GM12878 (cell line): ENCODE measurements at regions not wholly inside any gene's neighbourhood (a gene's known extent, or its start where the extent isn't known, plus 50 kb on each side); places are given as distances from the start of the nearest gene placed in this dataset.

ENCODE experiments used
- ATAC-seq: fragments of 200-7000 bp; cut with Tn5 transposase; 3 replicates; pipeline ENCODE4 v1.9.1; 2020; ENCODE audit warnings: mild to moderate bottlenecking, moderate library complexity
- BruUV-seq: library from RNA; stranded (reverse); fragments of 400-500 nt; replicated peaks from 2 replicates; lab custom pipeline; 2021; lab: Mats Ljungman, UMichigan
- CTCF ChIA-PET: fragments of 300-600 bp; sonication (Branson Sonifier 250); formaldehyde crosslinking; extraction: SDS; loops from one replicate; lab custom pipeline; 2021; ENCODE audit warnings: inconsistent platforms; lab: Yijun Ruan, JAX
- POLR2A ChIA-PET: fragments of 350-600 bp; formaldehyde crosslinking; extraction: SDS; loops from one replicate; lab custom pipeline; 2021; ENCODE audit warnings: inconsistent platforms; lab: Charles Lee
- RAD21 ChIA-PET: fragments of 300-600 bp; sonication (Branson Sonifier 250); formaldehyde crosslinking; loops from one replicate; lab custom pipeline; 2023; ENCODE audit warnings: antibody characterized with exemption; ENCODE audit not compliant: unreplicated experiment; lab: Charles Lee
- SMC1A ChIA-PET: fragments of 300-600 bp; sonication (Branson Sonifier 250); formaldehyde crosslinking; loops from one replicate; lab custom pipeline; 2023; ENCODE audit not compliant: unreplicated experiment, uncharacterized antibody; lab: Charles Lee
- DNase-seq: peaks from one replicate; pipeline ENCODE4 v3.0.0-alpha.2; 2011; ENCODE audit warnings: low read depth, low spot score
- FAIRE-seq: peaks from 3 replicates; lab custom pipeline; 2011; peaks lifted over from hg19 to GRCh38; lab: Jason Lieb, UNC
- H2AFZ ChIP-seq: 2 replicates; pipeline ENCODE4 v1.6.0; 2011; ENCODE audit warnings: low read depth, low read length, control low read depth; ENCODE audit not compliant: control insufficient read depth
- H3K27ac ChIP-seq: 2 replicates; pipeline ENCODE4 v1.5.1; 2011; ENCODE audit warnings: control low read depth; ENCODE audit not compliant: control insufficient read depth, insufficient read depth
- H3K27me3 ChIP-seq, 2 experiments: replicated peaks in 1 of 2; 2 replicates each; pipeline versions ENCODE4 v1.6.0 to v1.6.1; 2011; ENCODE audit warnings: low read length in 1 of 2; ENCODE audit not compliant: control insufficient read depth in 2 of 2, insufficient read depth in 2 of 2
- H3K36me3 ChIP-seq, 2 experiments: 2 replicates each; pipeline ENCODE4 v1.5.1; 2011; ENCODE audit warnings: low read length in 1 of 2; ENCODE audit not compliant: control insufficient read depth in 2 of 2, insufficient read depth in 2 of 2
- H3K4me1 ChIP-seq: 2 replicates; pipeline ENCODE4 v1.6.1; 2011; ENCODE audit warnings: mild to moderate bottlenecking, low read length, moderate library complexity, mixed read lengths; ENCODE audit not compliant: control insufficient read depth, insufficient read depth
- H3K4me2 ChIP-seq: 2 replicates; pipeline ENCODE4 v1.6.0; 2011; ENCODE audit warnings: control low read depth; ENCODE audit not compliant: control insufficient read depth, insufficient read depth
- H3K4me3 ChIP-seq: fragments of 200-600 bp; sonication (generic); 2 replicates; pipeline ENCODE4 v1.5.1; 2016
- H3K79me2 ChIP-seq: 2 replicates; pipeline ENCODE4 v1.6.0; 2011; ENCODE audit warnings: low read length; ENCODE audit not compliant: control insufficient read depth, insufficient read depth
- H3K9ac ChIP-seq: 2 replicates; pipeline ENCODE4 v1.8.0; 2011; ENCODE audit warnings: low read length, control low read depth, mixed read lengths; ENCODE audit not compliant: control insufficient read depth, insufficient read depth
- H3K9me3 ChIP-seq: replicated peaks from 3 replicates; pipeline ENCODE4 v1.5.1; 2011; ENCODE audit warnings: mild to moderate bottlenecking, low read length; ENCODE audit not compliant: control insufficient read depth, insufficient read depth
- H4K20me1 ChIP-seq: 2 replicates; pipeline ENCODE4 v1.6.0; 2011; ENCODE audit not compliant: control insufficient read depth, insufficient read depth
- ASH2L ChIP-seq: fragments of 300-600, 200-600 bp; sonication (generic); IDR thresholded peaks from 2 replicates; pipeline ENCODE4 v1.6.1; 2017; ENCODE audit warnings: low read depth, mild to moderate bottlenecking, borderline replicate concordance
- BACH1 ChIP-seq: fragments of 450-650 bp; IDR thresholded peaks from 2 replicates; pipeline ENCODE4 v1.6.1; 2017; ENCODE audit warnings: mild to moderate bottlenecking, borderline replicate concordance
- BMI1 ChIP-seq: fragments of 450-650 bp; IDR thresholded peaks from 2 replicates; pipeline ENCODE4 v1.6.1; 2016; ENCODE audit warnings: mild to moderate bottlenecking, moderate library complexity, borderline replicate concordance
- CBFB ChIP-seq: IDR thresholded peaks from 2 replicates; pipeline ENCODE4 v1.6.1; 2016; ENCODE audit warnings: antibody characterized with exemption, low read depth
- EGR1 ChIP-seq, 2 experiments: IDR thresholded peaks; 1 replicate in 1 of 2; 2 replicates in 1 of 2; pipeline ENCODE4 v1.6.1; 2011 to 2012; ENCODE audit warnings: low read depth in 2 of 2, low read length in 2 of 2, borderline replicate concordance in 1 of 2, mild to moderate bottlenecking in 1 of 2, moderate library complexity in 1 of 2
- FOS ChIP-seq: IDR thresholded peaks from 3 replicates; pipeline ENCODE4 v1.6.1; 2011; ENCODE audit warnings: borderline replicate concordance; ENCODE audit not compliant: insufficient read length; ENCODE audit errors: extremely low read depth
- HDGF ChIP-seq: fragments of 450-650 bp; IDR thresholded peaks from 2 replicates; pipeline ENCODE4 v1.6.1; 2016; ENCODE audit warnings: antibody characterized with exemption
- IKZF1 ChIP-seq: fragments of 450-650 bp; conservative IDR thresholded peaks from 2 replicates; pipeline ENCODE4 v1.6.1; 2017; ENCODE audit warnings: antibody characterized with exemption, mild to moderate bottlenecking
- MXI1 ChIP-seq: fragments of 150-350 bp; IDR thresholded peaks from 2 replicates; pipeline ENCODE4 v1.6.1; 2011; ENCODE audit warnings: low read depth, mild to moderate bottlenecking, inconsistent platforms, low read length, improper control_type of control experiment
- NR2F1 ChIP-seq: fragments of 450-650 bp; conservative IDR thresholded peaks from 2 replicates; pipeline ENCODE4 v1.6.1; 2017; ENCODE audit warnings: mild to moderate bottlenecking
- RAD51 ChIP-seq: fragments of 450-650 bp; IDR thresholded peaks from 2 replicates; pipeline ENCODE4 v1.6.1; 2016; ENCODE audit warnings: moderate library complexity, mild to moderate bottlenecking, inconsistent platforms
- RELA ChIP-seq: fragments of 450-650 bp; IDR thresholded peaks from 2 replicates; pipeline ENCODE4 v1.8.0; 2014; ENCODE audit warnings: borderline replicate concordance; ENCODE audit not compliant: partially characterized antibody
- SUPT20H ChIP-seq: IDR thresholded peaks from 2 replicates; pipeline ENCODE4 v1.6.1; 2011; ENCODE audit warnings: low read depth, mild to moderate bottlenecking, low read length, moderate library complexity, borderline replicate concordance; ENCODE audit not compliant: control insufficient read depth
- TARDBP ChIP-seq: IDR thresholded peaks from 2 replicates; pipeline ENCODE4 v1.6.1; 2016; ENCODE audit warnings: borderline replicate concordance
- WRNIP1 ChIP-seq: IDR thresholded peaks from 2 replicates; pipeline ENCODE4 v1.6.1; 2011; ENCODE audit warnings: low read depth, low read length, improper control_type of control experiment, borderline replicate concordance
- ZNF207 ChIP-seq: fragments of 450-650 bp; IDR thresholded peaks from 2 replicates; pipeline ENCODE4 v1.6.1; 2014; ENCODE audit warnings: antibody characterized with exemption, mild to moderate bottlenecking, borderline replicate concordance
- WGBS: methylation state at CpG from one replicate; pipeline ENCODE4 v1.1.6; 2016; ENCODE audit warnings: low lambda C conversion rate; ENCODE audit not compliant: insufficient replicate concordance, insufficient coverage; ENCODE audit errors: missing lambda C conversion rate; 5-methylcytosine and 5-hydroxymethylcytosine counted together
- in situ Hi-C: fragments of 300-500 bp; cut with MboI; formaldehyde crosslinking; loops from 9 replicates; pipeline ENCODE4 v1.14.3; 2018; ENCODE audit warnings: mixed read lengths
- intact Hi-C: fragments of 100-400 bp; cut with micrococcal nuclease; formaldehyde crosslinking; loops from one replicate; pipeline ENCODE4 v1.14.2; 2022; ENCODE audit not compliant: unreplicated experiment
- TF ChIP-seq, protein P1 (sequence below): IDR thresholded peaks from 2 replicates; pipeline ENCODE4 v1.6.1; 2012; ENCODE audit warnings: low read depth, low read length, improper control_type of control experiment
- TF ChIP-seq, protein P2 (sequence below): fragments of 450-650 bp; conservative IDR thresholded peaks from 2 replicates; pipeline ENCODE4 v1.6.1; 2017; ENCODE audit warnings: mild to moderate bottlenecking, moderate library complexity

GRCh38 chr5:101611039-101611438, 685.0 kb downstream of the SLCO4C1 start:
- 26% methylated on average over 6 of the region's 6 CpGs for WGBS

GRCh38 chr5:101608322-101608721, 687.8 kb downstream of the SLCO4C1 start:
- ChIA-PET SMC1A (no interaction called here), RAD21 (no interaction called here), CTCF (no interaction called here), POLR2A (no interaction called here)
- Histone ChIP-seq H3K9me3 (no peaks in the 10 kb centered on the region), H4K20me1 (no peaks in the 10 kb centered on the region), H3K79me2 (no peaks in the 10 kb centered on the region), H3K36me3 (no peaks in the 10 kb centered on the region), H3K4me2 (no peak overlapping the region), H3K27ac (no peak overlapping the region), H2AFZ (no peak overlapping the region), H3K27me3 (no peaks in the 10 kb centered on the region), H3K4me1 (no peaks in the 10 kb centered on the region), H3K9ac (no peak overlapping the region), H3K4me3 (no peak overlapping the region)
- no peak for ATAC-seq
- in situ Hi-C loops (no loop called here), intact Hi-C loops (no loop called here)
- no TSS peak for BruUV-seq
- WGBS = 0% methylated on average over 1 of the region's 1 CpG
- no peak for FAIRE-seq
- no peak for DNase-seq
- TF ChIP-seq RAD51 (no peak), BMI1 (no peak), CBFB (no peak), RELA (no peak), IKZF1 (no peak), FOS (no peak), HDGF (no peak), NR2F1 (no peak)
- TF ChIP-seq, protein P1, sequence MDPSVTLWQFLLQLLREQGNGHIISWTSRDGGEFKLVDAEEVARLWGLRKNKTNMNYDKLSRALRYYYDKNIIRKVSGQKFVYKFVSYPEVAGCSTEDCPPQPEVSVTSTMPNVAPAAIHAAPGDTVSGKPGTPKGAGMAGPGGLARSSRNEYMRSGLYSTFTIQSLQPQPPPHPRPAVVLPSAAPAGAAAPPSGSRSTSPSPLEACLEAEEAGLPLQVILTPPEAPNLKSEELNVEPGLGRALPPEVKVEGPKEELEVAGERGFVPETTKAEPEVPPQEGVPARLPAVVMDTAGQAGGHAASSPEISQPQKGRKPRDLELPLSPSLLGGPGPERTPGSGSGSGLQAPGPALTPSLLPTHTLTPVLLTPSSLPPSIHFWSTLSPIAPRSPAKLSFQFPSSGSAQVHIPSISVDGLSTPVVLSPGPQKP = no peak
- TF ChIP-seq, protein P2, sequence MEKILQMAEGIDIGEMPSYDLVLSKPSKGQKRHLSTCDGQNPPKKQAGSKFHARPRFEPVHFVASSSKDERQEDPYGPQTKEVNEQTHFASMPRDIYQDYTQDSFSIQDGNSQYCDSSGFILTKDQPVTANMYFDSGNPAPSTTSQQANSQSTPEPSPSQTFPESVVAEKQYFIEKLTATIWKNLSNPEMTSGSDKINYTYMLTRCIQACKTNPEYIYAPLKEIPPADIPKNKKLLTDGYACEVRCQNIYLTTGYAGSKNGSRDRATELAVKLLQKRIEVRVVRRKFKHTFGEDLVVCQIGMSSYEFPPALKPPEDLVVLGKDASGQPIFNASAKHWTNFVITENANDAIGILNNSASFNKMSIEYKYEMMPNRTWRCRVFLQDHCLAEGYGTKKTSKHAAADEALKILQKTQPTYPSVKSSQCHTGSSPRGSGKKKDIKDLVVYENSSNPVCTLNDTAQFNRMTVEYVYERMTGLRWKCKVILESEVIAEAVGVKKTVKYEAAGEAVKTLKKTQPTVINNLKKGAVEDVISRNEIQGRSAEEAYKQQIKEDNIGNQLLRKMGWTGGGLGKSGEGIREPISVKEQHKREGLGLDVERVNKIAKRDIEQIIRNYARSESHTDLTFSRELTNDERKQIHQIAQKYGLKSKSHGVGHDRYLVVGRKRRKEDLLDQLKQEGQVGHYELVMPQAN = no peak

More at GRCh38 chr5:101611039-101611438, 685.0 kb downstream of the SLCO4C1 start:
- no peaks in the 10 kb centered on the region for H3K4me1 ChIP-seq
- no peaks in the 10 kb centered on the region for H3K36me3 ChIP-seq
- no peaks in the 10 kb centered on the region for H3K79me2 ChIP-seq
- no peak for TF ChIP-seq SUPT20H
- TF ChIP-seq BACH1 = no peak
- no peak for TF ChIP-seq MXI1
- TF ChIP-seq EGR1 (IDR thresholded peaks at IDR 0.05; ENCODE audit: borderline replicate concordance in 1 of 2, low read depth in 2 of 2, low read length in 2 of 2) = no peak
- TF ChIP-seq WRNIP1 = no peak
- no peak for TF ChIP-seq ZNF207
- TF ChIP-seq TARDBP = no peak
- TF ChIP-seq ASH2L = no peak
- ChIA-PET SMC1A (no interaction called here), RAD21 (no interaction called here), CTCF (no interaction called here), POLR2A (no interaction called here)
- H4K20me1 ChIP-seq = no peaks in the 10 kb centered on the region
- BruUV-seq = no TSS peak
- no peak for ATAC-seq
- H2AFZ ChIP-seq = no peak overlapping the region
- H3K9ac ChIP-seq = no peak overlapping the region
- no peak overlapping the region for H3K4me3 ChIP-seq
- DNase-seq = no peak
- H3K27me3 ChIP-seq = no peaks in the 10 kb centered on the region
- in situ Hi-C loops (no loop called here), intact Hi-C loops (no loop called here)
- no peak overlapping the region for H3K27ac ChIP-seq
- H3K4me2 ChIP-seq = no peak overlapping the region
- no peaks in the 10 kb centered on the region for H3K9me3 ChIP-seq
- FAIRE-seq = no peak
